Transverse colon (tissue), 4 donors: ENCODE measurements at regions not wholly inside any gene's neighbourhood (a gene's known extent, or its start where the extent isn't known, plus 50 kb on each side); places are given as distances from the start of the nearest gene placed in this dataset.

Experiments used
- CTCF ChIP-seq, 5 experiments: fragments of 200-600 bp in 3 of 5; fragments of 450-650 bp in 2 of 5; sonication (generic) in 3 of 5; IDR thresholded peaks; 1 replicate in 2 of 5; 2 replicates in 3 of 5; pipeline ENCODE4 v1.5.1; 2016 to 2017; ENCODE audit warnings: antibody characterized with exemption in 5 of 5, inconsistent platforms in 3 of 5, mild to moderate bottlenecking in 2 of 5, moderate library complexity in 1 of 5
- EP300 ChIP-seq: sonication (generic); formaldehyde crosslinking; IDR thresholded peaks from one replicate; pipeline ENCODE4 v1.6.1; 2017; ENCODE audit warnings: antibody characterized with exemption, low read depth
- POLR2A ChIP-seq: fragments of 450-650 bp; IDR thresholded peaks from one replicate; pipeline ENCODE4 v1.6.1; 2016; ENCODE audit warnings: antibody characterized with exemption, mild to moderate bottlenecking, moderate library complexity
- POLR2AphosphoS5 ChIP-seq, 3 donors: sonication (generic); formaldehyde crosslinking; IDR thresholded peaks; one replicate each; pipeline ENCODE4 v1.6.1; 2016; ENCODE audit warnings: antibody characterized with exemption in 3 of 3

DNA sequence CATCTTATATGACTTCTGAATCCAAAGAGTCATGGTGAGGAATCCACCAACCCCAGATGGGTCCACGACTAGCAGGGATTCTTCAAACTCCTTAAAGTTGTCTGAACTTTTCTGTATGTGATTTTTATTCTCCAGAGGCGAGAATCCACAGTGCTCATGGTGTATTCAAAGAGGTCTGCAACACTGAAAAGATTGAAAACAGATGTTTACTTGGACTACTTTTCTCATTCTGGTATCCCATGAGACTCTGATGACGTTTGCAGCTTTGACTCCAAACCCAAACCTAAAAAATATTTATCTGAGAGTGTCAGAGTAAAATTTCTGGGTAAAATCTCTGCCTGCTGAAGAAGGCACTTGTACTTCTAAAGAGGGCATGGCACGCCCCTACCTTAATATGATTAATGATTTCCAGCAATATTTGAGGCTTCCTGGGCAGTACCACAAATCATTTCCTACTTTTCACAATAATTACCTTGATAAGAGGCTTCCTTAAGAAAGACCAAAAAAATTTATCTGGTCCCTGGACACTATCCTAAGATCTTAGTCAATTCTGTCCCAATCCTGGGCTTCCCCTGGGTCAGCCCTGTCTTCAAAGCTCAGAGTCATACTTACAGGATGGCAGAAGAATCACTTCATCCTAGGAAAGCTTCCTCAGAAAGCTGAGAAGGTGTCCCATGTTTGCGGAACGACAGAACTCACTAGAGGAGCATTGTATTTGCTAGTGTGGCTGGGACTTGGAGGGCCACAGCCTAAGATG, 76.5 kb upstream of the MAP10 start:
- TF ChIP-seq CTCF (IDR thresholded peaks at IDR 0.05) (no peak), POLR2A (no peak), POLR2AphosphoS5 (IDR thresholded peaks at IDR 0.05) (no peak), EP300 (no peak)
